ENCODE measurements at regions not wholly inside any gene's neighbourhood (a gene's known extent, or its start where the extent isn't known, plus 50 kb on each side); places are given as distances from the start of the nearest gene placed in this dataset.
"Not testable (repeated sequence)": the region's sequence is repeated elsewhere in the genome, so short reads cannot be mapped to it uniquely, and the experiment has no call there.

DNA sequence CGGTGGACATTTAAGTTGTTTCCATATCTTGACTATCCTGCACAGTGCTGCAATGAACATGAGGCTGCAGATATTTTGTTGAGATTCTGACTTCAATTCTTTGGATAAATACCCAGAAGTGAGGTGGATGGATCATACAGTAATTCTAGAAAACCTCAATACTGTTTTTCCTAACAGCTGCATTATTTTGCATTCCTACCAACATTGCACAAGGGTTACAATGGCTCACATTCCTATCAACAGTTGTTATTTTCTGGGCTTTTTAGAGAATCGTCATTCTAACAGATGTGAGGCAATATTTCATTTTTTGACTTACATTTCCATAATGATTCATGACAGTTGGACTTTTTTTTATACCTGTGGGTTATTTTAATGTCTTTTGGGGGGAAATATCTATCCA is 716.9 kb upstream of the ANO3 start:
- DNase-seq (ENCODE audit: low read depth) = no peak

DNA sequence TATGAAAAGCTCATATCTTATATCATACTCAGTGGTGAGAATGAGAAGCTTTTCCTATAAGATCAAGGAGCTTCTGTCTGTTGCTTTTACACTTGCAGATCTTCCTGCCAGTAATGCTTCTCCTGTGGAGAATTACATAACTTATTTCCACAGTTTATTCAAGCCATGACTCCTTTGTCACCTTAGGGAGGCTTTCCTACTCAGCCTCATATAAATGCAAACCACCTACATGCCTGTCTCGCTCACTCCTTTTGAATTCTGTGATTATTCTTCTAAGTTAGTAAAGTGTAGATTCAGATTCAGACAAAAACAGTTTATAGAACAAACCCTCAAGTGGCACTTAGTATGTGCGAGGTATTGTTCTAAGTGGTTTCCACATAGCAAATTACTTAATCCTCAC is 716.1 kb upstream of the ANO3 start:
- DNase-seq (ENCODE audit: low read depth) = no peak

- DNase-seq (ENCODE audit: low read depth) = no peak
Measured at GRCh38 chr11:25625094-25625493, 706.8 kb upstream of the ANO3 start.

GRCh38 chr11:25628030-25628429 is 703.9 kb upstream of the ANO3 start:
- no peak for DNase-seq (ENCODE audit: low read depth)

- DNase-seq (ENCODE audit: low read depth) = no peak
Measured at GRCh38 chr11:25633230-25633629, 698.7 kb upstream of the ANO3 start.

DNA sequence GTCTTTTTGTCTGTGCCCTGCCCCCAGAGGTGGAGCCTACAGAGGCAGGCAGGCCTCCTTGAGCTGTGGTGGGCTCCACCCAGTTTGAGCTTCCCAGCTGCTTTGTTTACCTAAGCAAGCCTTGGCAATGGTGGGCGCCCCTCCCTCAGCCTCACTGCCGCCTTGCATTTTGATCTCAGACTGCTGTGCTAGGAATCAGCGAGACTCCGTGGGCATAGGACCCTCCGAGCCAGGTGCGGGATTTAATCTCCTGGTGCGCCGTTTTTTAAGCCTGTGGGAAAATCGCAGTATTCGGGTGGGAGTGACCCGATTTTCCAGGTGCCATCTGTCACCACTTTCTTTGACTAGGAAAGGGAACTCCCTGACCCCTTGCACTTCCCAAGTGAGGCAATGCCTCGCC is 682.7 kb upstream of the ANO3 start:
- not testable (repeated sequence) for DNase-seq (ENCODE audit: low read depth)

GRCh38 chr11:25650319-25650718 is 681.6 kb upstream of the ANO3 start:
- no peak for DNase-seq (ENCODE audit: low read depth)

DNA sequence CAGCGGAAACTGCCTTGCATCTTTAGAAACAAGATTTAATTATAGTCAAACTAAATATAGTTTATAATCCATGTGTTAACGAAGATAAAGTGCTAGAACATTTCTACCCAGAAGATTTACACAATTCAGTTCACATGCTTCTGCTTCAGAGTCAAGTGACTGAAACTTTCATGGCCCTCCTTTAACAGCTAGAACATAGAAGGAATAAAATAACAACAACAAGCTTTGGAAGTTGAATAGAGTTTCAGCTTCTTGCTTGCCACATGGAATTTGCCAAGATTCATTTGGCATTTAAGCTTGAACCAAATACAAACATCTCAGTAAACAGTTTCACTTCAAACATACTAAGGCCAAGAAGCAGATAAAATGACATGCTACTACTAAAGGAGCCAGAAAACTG is 676.3 kb upstream of the ANO3 start:
- DNase-seq (ENCODE audit: low read depth) = no peak

DNA sequence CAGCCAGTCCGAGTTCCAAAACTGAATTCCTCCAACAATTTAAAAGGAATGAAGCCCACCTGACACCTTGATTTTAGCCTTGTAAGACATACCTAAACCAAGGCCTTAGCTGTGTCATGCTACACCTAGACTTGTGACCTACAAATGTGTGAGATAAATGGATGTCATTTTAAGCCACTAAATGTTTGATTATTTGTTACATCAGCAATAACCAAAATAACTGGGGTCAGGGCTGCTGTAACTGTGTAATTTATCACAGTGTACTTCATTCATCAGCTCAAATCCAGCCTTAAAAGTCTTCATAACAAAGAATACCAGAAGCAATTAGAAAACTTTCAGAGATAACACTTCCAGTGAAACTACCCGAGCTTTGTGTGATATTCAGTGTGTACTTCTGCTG is 673.0 kb upstream of the ANO3 start:
- no peak for DNase-seq (ENCODE audit: low read depth)

DNA sequence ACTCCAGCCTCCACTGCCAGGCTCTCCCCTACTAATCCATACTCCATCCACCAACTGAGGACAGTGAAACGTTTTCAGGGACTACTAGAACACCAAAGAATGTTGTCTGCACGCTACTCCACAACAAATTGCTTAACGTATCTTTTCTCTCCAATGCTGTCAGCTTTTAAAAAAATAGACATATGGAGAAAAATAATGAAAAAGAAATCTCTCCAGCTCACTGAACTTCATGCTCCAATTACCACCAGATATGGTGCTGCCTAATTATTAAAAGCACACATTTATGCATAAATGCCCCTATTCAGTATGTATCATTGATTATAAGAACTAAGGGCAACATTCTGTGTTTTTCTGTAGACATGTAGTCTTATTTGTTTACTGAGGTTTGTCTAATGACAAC is 672.2 kb upstream of the ANO3 start:
- no peak for DNase-seq (ENCODE audit: low read depth)

DNA sequence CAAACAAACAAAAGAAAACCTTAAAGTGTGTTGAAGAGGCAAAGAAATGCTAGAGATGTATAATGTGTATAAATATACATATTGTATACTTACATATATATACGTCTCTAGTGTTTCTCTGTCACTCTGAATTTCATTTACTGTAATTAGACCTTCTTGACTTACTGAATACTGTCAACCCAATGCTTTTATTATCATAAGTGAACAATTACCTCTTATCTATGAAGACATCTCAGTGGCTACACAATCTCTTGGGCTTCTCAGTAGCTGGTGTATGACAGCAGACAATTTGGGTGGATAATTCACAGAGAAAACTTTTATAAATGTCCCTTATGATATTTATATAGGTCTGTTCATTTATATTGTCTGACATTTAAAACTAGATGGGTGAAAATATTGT is 664.1 kb upstream of the ANO3 start:
- DNase-seq (ENCODE audit: low read depth) = no peak

- no peak for DNase-seq (ENCODE audit: low read depth)
Measured at GRCh38 chr11:25691959-25692358, 640.0 kb upstream of the ANO3 start.

GRCh38 chr11:25702417-25702816 is 629.5 kb upstream of the ANO3 start:
- DNase-seq (ENCODE audit: low read depth) = no peak

DNA sequence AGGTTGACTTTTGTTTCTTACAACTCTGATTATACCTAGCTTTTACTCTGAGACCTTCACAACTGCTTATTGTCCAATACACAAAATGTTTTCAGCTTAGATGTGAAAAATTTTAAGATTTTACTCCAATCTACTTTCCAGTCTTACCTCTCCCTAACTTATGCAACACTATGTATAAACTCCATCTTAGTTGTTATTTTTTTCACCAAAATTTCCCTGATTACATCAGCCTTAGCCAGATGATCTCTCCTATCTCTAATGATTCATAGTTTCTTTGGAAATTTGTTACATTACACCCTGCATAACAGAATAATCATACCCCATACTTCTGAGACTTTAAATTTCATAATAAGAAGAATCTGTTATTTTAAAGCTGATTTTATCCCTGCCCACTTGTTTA is 621.0 kb upstream of the ANO3 start:
- no peak for DNase-seq (ENCODE audit: low read depth)

GRCh38 chr11:25727944-25728343 is 604.0 kb upstream of the ANO3 start:
- DNase-seq (ENCODE audit: low read depth) = no peak

- DNase-seq (ENCODE audit: low read depth) = no peak
Measured at GRCh38 chr11:25730230-25730629, 601.7 kb upstream of the ANO3 start.

GRCh38 chr11:25733777-25734176 is 598.2 kb upstream of the ANO3 start:
- no peak for DNase-seq (ENCODE audit: low read depth)

GRCh38 chr11:25734591-25735211 is 597.2 kb upstream of the ANO3 start:
- DNase-seq (ENCODE audit: low read depth) = no peak

DNA sequence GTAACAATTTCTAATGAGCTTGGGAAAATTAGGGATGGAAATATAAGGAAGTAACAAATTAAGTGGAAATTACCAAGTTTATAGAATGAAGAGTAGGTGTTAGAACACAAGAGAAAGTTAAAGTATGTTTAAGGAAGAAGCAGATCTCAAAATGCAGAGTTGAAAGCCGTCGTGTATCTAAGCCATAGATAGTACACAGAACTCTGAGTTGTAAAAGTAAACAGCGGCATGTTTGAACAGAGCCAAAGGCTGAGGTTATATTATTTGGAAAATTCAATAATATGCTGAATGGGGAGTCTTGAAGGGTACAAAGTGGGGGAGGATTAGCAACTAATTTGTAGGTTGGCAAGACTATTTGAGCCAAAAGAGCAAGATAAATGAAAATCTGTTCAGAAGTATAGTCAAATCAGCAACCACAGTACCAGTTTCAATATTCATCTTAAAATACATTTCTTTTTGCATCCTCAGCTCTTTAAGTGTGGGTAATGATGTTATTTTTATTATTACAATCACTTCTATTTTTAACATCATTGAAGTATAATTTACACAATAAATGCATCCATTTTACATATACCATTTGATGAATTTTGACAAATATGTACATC is 594.8 kb upstream of the ANO3 start:
- no peak for DNase-seq (ENCODE audit: low read depth)

DNA sequence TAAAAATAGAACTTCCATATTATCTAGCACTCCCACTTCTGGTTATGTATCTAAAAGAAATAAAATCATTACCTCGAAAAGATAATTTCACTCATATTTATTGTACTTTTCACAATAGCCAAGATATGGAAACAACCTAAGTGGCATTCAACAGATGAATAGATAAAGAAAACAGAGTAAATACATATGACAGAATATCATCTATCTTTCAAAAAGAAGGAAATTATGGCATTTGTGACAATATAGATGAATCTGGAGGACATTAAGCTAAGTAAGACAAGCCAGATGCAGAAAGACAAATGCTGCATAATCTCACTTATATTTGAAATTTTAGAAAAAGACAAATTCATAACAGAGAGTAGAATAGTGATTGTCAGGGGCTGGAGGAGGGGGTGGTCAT is 590.0 kb upstream of the ANO3 start:
- no peak for DNase-seq (ENCODE audit: low read depth)

- DNase-seq (ENCODE audit: low read depth) = no peak
Measured at GRCh38 chr11:25742800-25743199, 589.1 kb upstream of the ANO3 start.

DNA sequence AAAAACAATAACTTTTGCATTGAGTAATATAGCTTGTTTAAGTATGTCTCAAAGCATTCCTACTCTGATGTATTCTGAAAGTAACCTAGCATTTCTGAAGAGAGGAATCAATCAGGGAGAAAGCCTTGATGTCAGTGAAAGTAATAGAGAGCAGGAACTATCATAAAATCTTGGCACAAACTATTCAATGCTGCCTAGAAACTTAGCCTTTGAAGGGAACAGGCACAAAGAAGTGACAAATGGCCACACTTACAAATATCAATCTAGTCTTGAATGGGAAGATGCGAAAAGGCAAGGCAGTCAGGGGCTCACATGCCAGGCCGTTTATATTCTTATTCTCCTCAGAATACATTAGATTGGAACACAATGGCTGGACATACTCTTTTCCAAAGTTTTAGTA is 576.5 kb upstream of the ANO3 start:
- DNase-seq (ENCODE audit: low read depth) = no peak

- no peak for DNase-seq (ENCODE audit: low read depth)
Measured at GRCh38 chr11:25755918-25756584, 575.9 kb upstream of the ANO3 start.

DNA sequence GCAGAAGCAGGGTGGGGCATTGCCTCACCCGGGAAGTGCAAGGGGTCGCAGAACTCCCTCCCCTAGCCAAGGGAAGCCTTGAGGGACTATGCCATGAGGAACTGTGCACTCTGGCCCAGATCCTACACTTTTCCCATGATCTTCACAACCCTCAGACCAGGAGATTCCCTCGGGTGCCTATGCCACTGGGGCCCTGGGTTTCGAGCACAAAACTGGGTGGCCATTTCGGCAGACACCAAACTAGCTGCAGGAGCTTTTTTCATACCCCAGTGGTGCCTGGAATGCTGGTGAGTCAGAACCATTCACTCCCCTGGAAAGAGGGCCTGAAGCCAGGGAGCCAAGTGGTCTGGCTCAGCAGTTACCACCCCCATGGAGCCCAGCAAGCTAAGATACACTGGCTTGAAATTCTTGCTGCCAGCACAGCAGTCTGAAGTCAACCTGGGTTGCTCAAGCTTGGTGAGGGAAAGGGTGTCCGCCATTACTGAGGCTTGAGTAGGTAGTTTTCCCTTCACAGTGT is 573.7 kb upstream of the ANO3 start:
- DNase-seq (ENCODE audit: low read depth) = no peak
